ENCODE measurements at regions not wholly inside any gene's neighbourhood (a gene's known extent, or its start where the extent isn't known, plus 50 kb on each side); places are given as distances from the start of the nearest gene placed in this dataset.
"Not testable (repeated sequence)": the region's sequence is repeated elsewhere in the genome, so short reads cannot be mapped to it uniquely, and the experiment has no call there.

DNA sequence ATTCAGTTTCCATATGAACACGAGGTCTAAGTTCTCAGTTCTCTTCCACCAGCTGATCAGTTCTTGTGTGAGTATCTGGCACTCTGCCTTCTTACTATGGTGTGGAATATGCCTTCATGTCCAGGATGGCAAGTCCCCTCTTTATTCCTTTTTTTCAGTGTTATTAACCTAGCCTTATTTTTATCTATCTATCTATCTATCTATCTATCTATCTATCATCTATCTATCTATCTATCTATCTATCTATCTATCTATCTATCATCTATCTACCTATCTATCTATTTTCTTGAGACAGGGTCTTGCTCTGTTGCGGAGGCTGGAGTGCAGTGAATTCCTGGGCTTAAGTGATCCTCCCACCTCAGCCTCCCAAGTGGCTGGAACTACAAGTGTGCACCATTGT is 329.2 kb upstream of the TNRC6C start:
- not testable (repeated sequence) for TF ChIP-seq EZH2 (IDR thresholded peaks at IDR 0.05; ENCODE audit: low read depth)
- TF ChIP-seq, protein P1, sequence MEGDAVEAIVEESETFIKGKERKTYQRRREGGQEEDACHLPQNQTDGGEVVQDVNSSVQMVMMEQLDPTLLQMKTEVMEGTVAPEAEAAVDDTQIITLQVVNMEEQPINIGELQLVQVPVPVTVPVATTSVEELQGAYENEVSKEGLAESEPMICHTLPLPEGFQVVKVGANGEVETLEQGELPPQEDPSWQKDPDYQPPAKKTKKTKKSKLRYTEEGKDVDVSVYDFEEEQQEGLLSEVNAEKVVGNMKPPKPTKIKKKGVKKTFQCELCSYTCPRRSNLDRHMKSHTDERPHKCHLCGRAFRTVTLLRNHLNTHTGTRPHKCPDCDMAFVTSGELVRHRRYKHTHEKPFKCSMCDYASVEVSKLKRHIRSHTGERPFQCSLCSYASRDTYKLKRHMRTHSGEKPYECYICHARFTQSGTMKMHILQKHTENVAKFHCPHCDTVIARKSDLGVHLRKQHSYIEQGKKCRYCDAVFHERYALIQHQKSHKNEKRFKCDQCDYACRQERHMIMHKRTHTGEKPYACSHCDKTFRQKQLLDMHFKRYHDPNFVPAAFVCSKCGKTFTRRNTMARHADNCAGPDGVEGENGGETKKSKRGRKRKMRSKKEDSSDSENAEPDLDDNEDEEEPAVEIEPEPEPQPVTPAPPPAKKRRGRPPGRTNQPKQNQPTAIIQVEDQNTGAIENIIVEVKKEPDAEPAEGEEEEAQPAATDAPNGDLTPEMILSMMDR (conservative IDR thresholded peaks at IDR 0.05), result not testable (repeated sequence)
